ENCODE measurements at regions not wholly inside any gene's neighbourhood (a gene's known extent, or its start where the extent isn't known, plus 50 kb on each side); places are given as distances from the start of the nearest gene placed in this dataset.

GRCh38 chr20:56857950-56858349, 228.8 kb downstream of the TFAP2C start:
- TF ChIP-seq CTCF (IDR thresholded peaks at IDR 0.05; ENCODE audit: control extremely low read depth, extremely low read depth, low read depth, missing control alignments) = no peak
- POLR2A ChIA-PET = no interaction called here
- CTCF ChIA-PET = interaction anchor here (1.0 to 1.8 kb wide), 2 partner anchors 10 to 33 kb away, joined by 3 to 4 read pairs; no protein-coding TSS in a partner anchor
- no peak for DNase-seq (ENCODE audit: extremely low spot score)

- no peak for TF ChIP-seq CTCF (IDR thresholded peaks at IDR 0.05; ENCODE audit: control extremely low read depth, extremely low read depth, low read depth, missing control alignments)
- CTCF ChIA-PET = interaction anchor here (1.8 kb wide), 1 partner anchor 8 kb away, joined by 4 read pairs; no protein-coding TSS in a partner anchor
- POLR2A ChIA-PET = no interaction called here
- no peak for DNase-seq (ENCODE audit: extremely low spot score)
These were observed 230.1 kb downstream of the TFAP2C start for GRCh38 chr20:56859039-56859800.

- no peak for TF ChIP-seq CTCF (IDR thresholded peaks at IDR 0.05; ENCODE audit: control extremely low read depth, extremely low read depth, low read depth, missing control alignments)
- ChIA-PET POLR2A (no interaction called here), CTCF (no interaction called here)
These were observed 230.7 kb downstream of the TFAP2C start for GRCh38 chr20:56859801-56860261.

GRCh38 chr20:56860413-56860812, 231.3 kb downstream of the TFAP2C start:
- CTCF ChIA-PET = no interaction called here
- no peak for DNase-seq (ENCODE audit: extremely low spot score)
- TF ChIP-seq CTCF (IDR thresholded peaks at IDR 0.05; ENCODE audit: control extremely low read depth, extremely low read depth, low read depth, missing control alignments) = no peak
- POLR2A ChIA-PET = no interaction called here

More at GRCh38 chr20:56859801-56860261, 230.7 kb downstream of the TFAP2C start:
- no peak for DNase-seq (ENCODE audit: extremely low spot score)

- DNase-seq (ENCODE audit: extremely low spot score) = no peak
These were observed 232.5 kb downstream of the TFAP2C start for GRCh38 chr20:56861590-56861989.

GRCh38 chr20:56865055-56865454, 235.9 kb downstream of the TFAP2C start:
- ChIA-PET CTCF (interaction anchor here (1.2 kb wide), 1 partner anchor 13 kb away, joined by 3 read pairs; no protein-coding TSS in a partner anchor), POLR2A (no interaction called here)
- TF ChIP-seq CTCF (IDR thresholded peaks at IDR 0.05; ENCODE audit: control extremely low read depth, extremely low read depth, low read depth, missing control alignments) = no peak
- no peak for DNase-seq (ENCODE audit: extremely low spot score)

More at GRCh38 chr20:56861590-56861989, 232.5 kb downstream of the TFAP2C start:
- ChIA-PET POLR2A (no interaction called here), CTCF (no interaction called here)
- TF ChIP-seq CTCF (IDR thresholded peaks at IDR 0.05; ENCODE audit: control extremely low read depth, extremely low read depth, low read depth, missing control alignments) = no peak
